GM12872 (cell line): ENCODE measurements at regions not wholly inside any gene's neighbourhood (a gene's known extent, or its start where the extent isn't known, plus 50 kb on each side); places are given as distances from the start of the nearest gene placed in this dataset.

Source experiments
- CTCF ChIP-seq: IDR thresholded peaks from 3 replicates; pipeline ENCODE4 v1.5.1; 2011; ENCODE audit warnings: low read depth, mild to moderate bottlenecking, low read length, moderate library complexity; ENCODE audit not compliant: insufficient read depth

GRCh38 chr9:108024604-108025003, 535.0 kb upstream of the KLF4 start:
- no peak for TF ChIP-seq CTCF

GRCh38 chr9:108022246-108022935, 532.8 kb upstream of the KLF4 start:
- no peak for TF ChIP-seq CTCF

GRCh38 chr9:108021096-108021710, 531.6 kb upstream of the KLF4 start:
- no peak for TF ChIP-seq CTCF

- TF ChIP-seq CTCF, result no peak
Measured at GRCh38 chr9:108019821-108020220, 530.3 kb upstream of the KLF4 start.

- TF ChIP-seq CTCF, result no peak
Measured at GRCh38 chr9:108017671-108018070, 528.1 kb upstream of the KLF4 start.

GRCh38 chr9:108016446-108016845, 526.9 kb upstream of the KLF4 start:
- TF ChIP-seq CTCF, result no peak

GRCh38 chr9:108015690-108016089, 526.1 kb upstream of the KLF4 start:
- no peak for TF ChIP-seq CTCF
